Panc1 (cell line): ENCODE measurements at regions not wholly inside any gene's neighbourhood (a gene's known extent, or its start where the extent isn't known, plus 50 kb on each side); places are given as distances from the start of the nearest gene placed in this dataset.

Experiments used
- ATAC-seq: fragments of 200-7000 bp; cut with Tn5 transposase; 2 replicates; pipeline ENCODE4 v1.9.1; 2020; ENCODE audit warnings: mild to moderate bottlenecking, moderate library complexity
- BruUV-seq: library from RNA; stranded (reverse); fragments of 400-500 nt; replicated peaks from 2 replicates; lab custom pipeline; 2021; lab: Mats Ljungman, UMichigan
- CTCF ChIA-PET: fragments of 300-600 bp; sonication (Branson Sonifier 250); formaldehyde crosslinking; loops from one replicate; lab custom pipeline; 2022; ENCODE audit warnings: antibody characterized with exemption; lab: Charles Lee
- POLR2A ChIA-PET: fragments of 300-600 bp; sonication (Branson Sonifier 250); formaldehyde crosslinking; loops from one replicate; lab custom pipeline; 2022; ENCODE audit warnings: antibody characterized with exemption; lab: Charles Lee
- DNase-seq: peaks from one replicate; pipeline ENCODE4 v3.0.0-alpha.2; 2010; ENCODE audit warnings: low read depth, low spot score
- H3K27ac ChIP-seq: 2 replicates; pipeline ENCODE4 v1.5.1; 2011; ENCODE audit warnings: mild to moderate bottlenecking, low read length, inconsistent platforms
- H3K27me3 ChIP-seq: fragments of 200-500 bp; sonication (Bioruptor generic); 2 replicates; pipeline ENCODE4 v1.6.0; 2014; ENCODE audit warnings: low read length, inconsistent platforms; ENCODE audit not compliant: control insufficient read depth, insufficient read depth
- H3K36me3 ChIP-seq: fragments of 200-500 bp; sonication (Bioruptor generic); 2 replicates; pipeline ENCODE4 v1.5.1; 2014; ENCODE audit warnings: inconsistent platforms, mild to moderate bottlenecking, low read length, moderate library complexity; ENCODE audit not compliant: control insufficient read depth, insufficient read depth
- H3K4me1 ChIP-seq: 2 replicates; pipeline ENCODE4 v1.5.1; 2011; ENCODE audit warnings: inconsistent platforms, mild to moderate bottlenecking, low read length, moderate library complexity; ENCODE audit not compliant: control insufficient read depth, insufficient read depth
- H3K4me3 ChIP-seq, 2 experiments: 2 replicates each; pipeline ENCODE4 v1.5.1; 2011 to 2012; ENCODE audit warnings: low read depth in 2 of 2, low read length in 2 of 2, mild to moderate bottlenecking in 2 of 2, inconsistent platforms in 1 of 2, moderate library complexity in 1 of 2
- H3K9me3 ChIP-seq: fragments of 200-500 bp; sonication (Bioruptor generic); 2 replicates; pipeline ENCODE4 v1.5.1; 2014; ENCODE audit warnings: low read depth, mild to moderate bottlenecking, inconsistent platforms, low read length, moderate library complexity; ENCODE audit not compliant: control insufficient read depth, insufficient read depth
- CTCF ChIP-seq: fragments of 450-650 bp; IDR thresholded peaks from 2 replicates; pipeline ENCODE4 v1.5.1; 2017; ENCODE audit warnings: mild to moderate bottlenecking
- POLR2AphosphoS5 ChIP-seq: IDR thresholded peaks from 2 replicates; pipeline ENCODE4 v1.6.1; 2012; ENCODE audit warnings: mild to moderate bottlenecking, low read depth, low read length, moderate library complexity
- REST ChIP-seq, 2 experiments: IDR thresholded peaks; 2 replicates each; pipeline ENCODE4 v1.6.1; 2011 to 2012; ENCODE audit warnings: low read depth in 2 of 2, control low read depth in 1 of 2, low read length in 1 of 2, mild to moderate bottlenecking in 1 of 2, moderate library complexity in 1 of 2; ENCODE audit not compliant: insufficient read depth in 1 of 2
- SIN3A ChIP-seq: IDR thresholded peaks from 2 replicates; pipeline ENCODE4 v1.6.1; 2012; ENCODE audit warnings: low read depth, mild to moderate bottlenecking, low read length, moderate library complexity, borderline replicate concordance; ENCODE audit not compliant: insufficient read depth
- TCF7L2 ChIP-seq: IDR thresholded peaks from 2 replicates; pipeline ENCODE4 v1.6.1; 2011; ENCODE audit warnings: mild to moderate bottlenecking, low read depth, low read length, inconsistent platforms
- in situ Hi-C: cut with HindIII; loops from 2 replicates; pipeline ENCODE4 v1.10.0; 2016; ENCODE audit warnings: low sequenced_read_pairs, low pct_unique_long_range_greater_than_20kb
- intact Hi-C: fragments of 100-400 bp; cut with micrococcal nuclease; formaldehyde crosslinking; loops from one replicate; pipeline ENCODE4 v1.10.0; 2022; ENCODE audit not compliant: unreplicated experiment

- Histone ChIP-seq H3K4me3 (no peak overlapping the region), H3K27ac (no peak overlapping the region), H3K27me3 (no peaks in the 10 kb centered on the region), H3K4me1 (no peaks in the 10 kb centered on the region), H3K9me3 (no peaks in the 10 kb centered on the region), H3K36me3 (no peaks in the 10 kb centered on the region)
- in situ Hi-C loops (no loop called here), intact Hi-C loops (no loop called here)
- DNase-seq (no peak), ATAC-seq (no peak)
- CTCF ChIA-PET: no interaction called here
- no peak for TF ChIP-seq SIN3A
- TF ChIP-seq TCF7L2: no peak
- TF ChIP-seq REST (IDR thresholded peaks at IDR 0.05; ENCODE audit: insufficient read depth in 1 of 2, low read depth in 2 of 2, low read length in 1 of 2): no peak
- no peak for TF ChIP-seq CTCF
- no peak for TF ChIP-seq POLR2AphosphoS5
- POLR2A ChIA-PET: no interaction called here
- no TSS peak for BruUV-seq
Measured at GRCh38 chr4:123934096-123934495, 537.5 kb downstream of the SPRY1 start.

- ATAC-seq: no peak
- TF ChIP-seq REST (IDR thresholded peaks at IDR 0.05; ENCODE audit: insufficient read depth in 1 of 2, low read depth in 2 of 2, low read length in 1 of 2): no peak
- TF ChIP-seq TCF7L2: no peak
- no peak for TF ChIP-seq POLR2AphosphoS5
- no peak for TF ChIP-seq SIN3A
- no peak for TF ChIP-seq CTCF
- Histone ChIP-seq H3K27ac (no peak overlapping the region), H3K4me1 (no peaks in the 10 kb centered on the region), H3K27me3 (no peaks in the 10 kb centered on the region), H3K36me3 (no peaks in the 10 kb centered on the region), H3K4me3 (no peak overlapping the region), H3K9me3 (no peaks in the 10 kb centered on the region)
- in situ Hi-C loops: no loop called here
- POLR2A ChIA-PET: no interaction called here
- no TSS peak for BruUV-seq
- CTCF ChIA-PET: no interaction called here
- DNase-seq: no peak
- intact Hi-C loops: no loop called here
Measured at GRCh38 chr4:123936621-123937043, 540.0 kb downstream of the SPRY1 start.
